Kidney (tissue), 13 donors: ENCODE measurements at regions not wholly inside any gene's neighbourhood (a gene's known extent, or its start where the extent isn't known, plus 50 kb on each side); places are given as distances from the start of the nearest gene placed in this dataset.

Experiments used
- DNase-seq, 5 donors: peaks; one replicate each; pipeline ENCODE4 v3.0.0-alpha.2; 2013 to 2020
- FAIRE-seq: peaks from 2 replicates; lab custom pipeline; 2012; peaks lifted over from hg19 to GRCh38; lab: Jason Lieb, UNC
- H3K27ac ChIP-seq, 2 donors: one replicate each; pipeline ENCODE4 v1.7.0; 2013; ENCODE audit warnings: low read depth in 2 of 2, low read length in 2 of 2, inconsistent platforms in 1 of 2
- H3K27me3 ChIP-seq: one replicate; pipeline ENCODE4 v1.7.1; 2013; ENCODE audit warnings: low read length, inconsistent platforms; ENCODE audit not compliant: control insufficient read depth, insufficient read depth
- H3K36me3 ChIP-seq, 3 donors: one replicate each; pipeline versions ENCODE4 v1.7.0 to v1.7.1; 2013; ENCODE audit warnings: low read length in 3 of 3, control low read depth in 1 of 3, inconsistent platforms in 1 of 3; ENCODE audit not compliant: insufficient read depth in 3 of 3, control insufficient read depth in 2 of 3
- H3K4me1 ChIP-seq, 3 donors: one replicate each; pipeline versions ENCODE4 v1.7.0 to v1.7.1; 2013; ENCODE audit warnings: low read length in 3 of 3, inconsistent platforms in 1 of 3, low read depth in 1 of 3; ENCODE audit not compliant: control insufficient read depth in 2 of 3, insufficient read depth in 2 of 3
- H3K4me3 ChIP-seq, 3 donors: one replicate each; pipeline versions ENCODE4 v1.7.0 to v1.8.1; 2013; ENCODE audit warnings: low read length in 3 of 3, control low read depth in 1 of 3, inconsistent platforms in 1 of 3
- H3K9ac ChIP-seq, 3 donors: one replicate each; pipeline versions ENCODE4 v1.7.0 to v1.7.1; 2013; ENCODE audit warnings: low read length in 3 of 3, control low read depth in 1 of 3, inconsistent platforms in 1 of 3
- H3K9me3 ChIP-seq, 3 donors: one replicate each; pipeline versions ENCODE4 v1.7.0 to v1.7.1; 2013; ENCODE audit warnings: low read length in 3 of 3, control low read depth in 1 of 3, inconsistent platforms in 1 of 3; ENCODE audit not compliant: control insufficient read depth in 2 of 3, insufficient read depth in 1 of 3
- intact Hi-C: fragments of 100-400 bp; cut with DNase I; formaldehyde crosslinking; loops from one replicate; pipeline ENCODE4 v1.11.1; 2022
- TF ChIP-seq, protein P1 (sequence below): IDR thresholded peaks from 3 replicates; pipeline ENCODE4 v1.5.1; 2012; ENCODE audit warnings: mild to moderate bottlenecking, moderate library complexity, borderline replicate concordance; ENCODE audit not compliant: insufficient read depth; ENCODE audit errors: extremely low read depth
- donor health status: control.
- donor health status: control.
- donor health status: control.
- donor health status: control.
- donor health status: control.
- donor health status: DM: yes; HTN: yes; CAD: no.
- donor health status: Normal renal cell carcinoma (clear cell type).

DNA sequence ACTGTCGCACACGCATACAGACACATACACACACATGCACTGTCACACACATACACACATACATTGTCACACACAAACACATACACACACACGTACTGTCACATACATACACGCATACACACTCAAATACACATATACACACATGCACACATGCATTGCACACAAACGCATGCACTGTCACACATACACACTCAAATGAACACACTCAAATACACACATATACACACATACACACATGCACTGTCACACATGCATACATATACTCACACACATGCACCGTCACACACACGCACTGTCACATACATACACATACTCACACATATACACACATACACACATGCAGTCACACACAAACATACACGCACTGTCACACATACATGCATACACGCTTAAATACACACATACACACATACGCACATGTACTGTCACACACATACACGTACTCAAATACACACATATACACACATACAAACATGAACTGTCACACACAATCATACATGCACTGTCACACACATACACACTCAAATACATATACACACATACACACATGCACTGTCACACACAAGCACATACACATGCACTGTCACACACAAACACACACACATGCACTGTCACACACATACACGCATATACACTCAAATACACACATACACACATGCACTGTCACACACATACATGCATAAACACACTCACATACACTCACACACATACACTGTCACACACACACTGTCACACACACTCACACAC, 548.6 kb upstream of the BTBD3 start:
- TF ChIP-seq, protein P1, sequence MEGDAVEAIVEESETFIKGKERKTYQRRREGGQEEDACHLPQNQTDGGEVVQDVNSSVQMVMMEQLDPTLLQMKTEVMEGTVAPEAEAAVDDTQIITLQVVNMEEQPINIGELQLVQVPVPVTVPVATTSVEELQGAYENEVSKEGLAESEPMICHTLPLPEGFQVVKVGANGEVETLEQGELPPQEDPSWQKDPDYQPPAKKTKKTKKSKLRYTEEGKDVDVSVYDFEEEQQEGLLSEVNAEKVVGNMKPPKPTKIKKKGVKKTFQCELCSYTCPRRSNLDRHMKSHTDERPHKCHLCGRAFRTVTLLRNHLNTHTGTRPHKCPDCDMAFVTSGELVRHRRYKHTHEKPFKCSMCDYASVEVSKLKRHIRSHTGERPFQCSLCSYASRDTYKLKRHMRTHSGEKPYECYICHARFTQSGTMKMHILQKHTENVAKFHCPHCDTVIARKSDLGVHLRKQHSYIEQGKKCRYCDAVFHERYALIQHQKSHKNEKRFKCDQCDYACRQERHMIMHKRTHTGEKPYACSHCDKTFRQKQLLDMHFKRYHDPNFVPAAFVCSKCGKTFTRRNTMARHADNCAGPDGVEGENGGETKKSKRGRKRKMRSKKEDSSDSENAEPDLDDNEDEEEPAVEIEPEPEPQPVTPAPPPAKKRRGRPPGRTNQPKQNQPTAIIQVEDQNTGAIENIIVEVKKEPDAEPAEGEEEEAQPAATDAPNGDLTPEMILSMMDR: no peak
- Histone ChIP-seq H3K27ac (no peak overlapping the region), H3K9ac (peak overlapping the region in 1 of 3 donors; percentile 16), H3K4me1 (no peaks in the 10 kb centered on the region), H3K9me3 (peaks cover 0 to 6% (median 0%) of the 10 kb centered on the region in 3 donors), H3K4me3 (peak overlapping the region in 1 of 3 donors; percentile 31), H3K36me3 (peaks cover 0 to 6% (median 0%) of the 10 kb centered on the region in 3 donors), H3K27me3 (peaks cover 5% of the 10 kb centered on the region)
- DNase-seq (no peak), FAIRE-seq (no peak)
- intact Hi-C loops: no loop called here

DNA sequence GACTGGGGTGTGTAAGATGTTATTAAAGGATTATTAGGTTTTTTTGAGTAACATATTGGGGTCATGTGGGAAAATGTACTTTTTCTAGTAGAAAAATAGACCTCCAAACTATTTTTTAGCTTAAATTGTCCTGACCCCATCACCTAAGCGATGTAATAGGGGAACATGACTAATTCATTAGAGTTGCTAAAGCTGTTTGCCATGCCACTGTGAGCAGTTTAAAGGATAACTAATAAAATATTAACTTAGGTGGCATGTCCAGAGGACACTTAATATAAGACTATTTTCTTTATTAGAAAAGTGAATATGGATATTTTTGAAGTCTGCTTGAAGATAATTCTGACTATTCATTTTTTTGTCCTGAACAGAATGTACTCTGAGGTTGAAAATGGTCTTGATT, 545.9 kb upstream of the BTBD3 start:
- H3K4me3 ChIP-seq: no peak overlapping the region
- TF ChIP-seq, protein P1: no peak
- H3K9ac ChIP-seq: no peak overlapping the region
- intact Hi-C loops: no loop called here
- peaks cover 0 to 6% (median 0%) of the 10 kb centered on the region in 3 donors for H3K36me3 ChIP-seq
- H3K9me3 ChIP-seq: peaks cover 0 to 6% (median 0%) of the 10 kb centered on the region in 3 donors
- peaks cover 5% of the 10 kb centered on the region for H3K27me3 ChIP-seq
- no peaks in the 10 kb centered on the region for H3K4me1 ChIP-seq
- H3K27ac ChIP-seq: no peak overlapping the region
- no peak for FAIRE-seq
- no peak for DNase-seq

DNA sequence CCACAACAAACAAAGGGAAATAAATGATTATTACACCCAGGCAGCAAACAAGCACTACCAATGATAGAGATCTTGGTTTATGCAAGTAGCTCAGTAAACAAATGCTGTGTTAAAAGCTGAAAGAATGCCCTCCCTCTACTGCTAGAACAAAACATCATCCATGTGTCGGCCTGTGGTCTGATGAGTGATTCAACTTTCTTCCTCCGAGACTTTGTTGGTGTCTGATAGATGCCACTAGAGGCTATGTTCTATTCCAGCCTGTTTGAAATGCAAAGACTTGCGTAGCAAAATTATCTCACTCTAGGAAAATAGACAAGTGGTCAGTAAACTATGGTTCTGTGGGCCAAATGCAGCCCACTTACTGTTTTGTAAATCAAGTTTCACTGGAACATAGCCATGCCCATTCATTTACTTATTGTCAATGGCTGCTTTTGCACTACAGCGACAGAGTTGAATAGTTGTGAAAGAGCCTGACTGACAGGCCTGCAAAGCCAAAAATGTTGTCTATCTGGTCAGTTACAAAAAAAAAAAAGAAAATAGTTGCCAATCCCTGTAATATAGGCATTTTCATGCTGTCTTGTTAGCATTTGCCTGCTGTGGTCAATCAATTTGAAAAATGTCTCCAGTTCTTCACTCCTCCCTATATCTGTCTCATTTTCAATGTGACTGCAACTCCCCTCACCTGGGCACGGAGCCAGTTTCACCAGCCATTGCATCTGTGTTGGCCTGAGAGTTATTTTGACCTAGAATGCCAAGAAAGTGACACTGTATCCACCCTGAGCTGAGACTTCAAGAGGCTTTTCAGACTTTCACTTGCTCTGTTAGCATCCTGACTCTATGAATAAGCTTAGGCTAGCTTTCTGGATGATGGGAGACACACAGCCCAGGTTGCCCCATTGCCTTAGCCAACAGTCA, 544.6 kb upstream of the BTBD3 start:
- H3K9me3 ChIP-seq: peaks cover 0 to 6% (median 0%) of the 10 kb centered on the region in 3 donors
- no peak overlapping the region for H3K9ac ChIP-seq
- H3K36me3 ChIP-seq: peaks cover 0 to 6% (median 0%) of the 10 kb centered on the region in 3 donors
- H3K4me1 ChIP-seq: no peaks in the 10 kb centered on the region
- TF ChIP-seq, protein P1: no peak
- intact Hi-C loops: no loop called here
- DNase-seq (peak in 3 of 5 donors; percentile 28 to 83 (median 53)), FAIRE-seq (no peak)
- H3K27me3 ChIP-seq: peaks cover 5% of the 10 kb centered on the region
- no peak overlapping the region for H3K4me3 ChIP-seq
- H3K27ac ChIP-seq: no peak overlapping the region
